GM12873 (cell line): ENCODE measurements at regions not wholly inside any gene's neighbourhood (a gene's known extent, or its start where the extent isn't known, plus 50 kb on each side); places are given as distances from the start of the nearest gene placed in this dataset.

Source experiments
- CTCF ChIP-seq: IDR thresholded peaks from 2 replicates; pipeline ENCODE4 v1.5.1; 2012; ENCODE audit warnings: low read depth, mild to moderate bottlenecking, moderate library complexity, low read length, control low read depth; ENCODE audit not compliant: insufficient read depth; ENCODE audit errors: missing control alignments

GRCh38 chr14:71486279-71486678 is 445.9 kb upstream of the RGS6 start:
- no peak for TF ChIP-seq CTCF

DNA sequence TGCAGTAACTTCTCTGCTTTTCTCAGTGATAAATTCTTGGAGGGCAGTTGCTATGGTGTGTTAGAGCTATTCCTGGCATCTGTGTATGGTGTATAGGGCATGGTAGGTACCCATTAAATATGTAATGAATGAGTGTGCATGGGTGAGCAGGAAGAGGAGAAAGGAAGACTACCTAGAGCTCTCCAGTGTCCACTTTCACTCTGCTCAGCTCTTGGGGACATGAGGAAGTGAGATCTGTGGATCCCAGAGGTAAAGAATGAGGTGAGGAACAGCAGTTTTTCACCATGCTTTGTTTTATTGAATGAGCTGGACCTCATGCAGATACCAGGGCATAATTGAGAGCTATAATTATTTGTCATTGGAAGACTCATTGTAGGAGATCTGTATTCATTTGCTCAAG is 444.8 kb upstream of the RGS6 start:
- TF ChIP-seq CTCF = no peak

DNA sequence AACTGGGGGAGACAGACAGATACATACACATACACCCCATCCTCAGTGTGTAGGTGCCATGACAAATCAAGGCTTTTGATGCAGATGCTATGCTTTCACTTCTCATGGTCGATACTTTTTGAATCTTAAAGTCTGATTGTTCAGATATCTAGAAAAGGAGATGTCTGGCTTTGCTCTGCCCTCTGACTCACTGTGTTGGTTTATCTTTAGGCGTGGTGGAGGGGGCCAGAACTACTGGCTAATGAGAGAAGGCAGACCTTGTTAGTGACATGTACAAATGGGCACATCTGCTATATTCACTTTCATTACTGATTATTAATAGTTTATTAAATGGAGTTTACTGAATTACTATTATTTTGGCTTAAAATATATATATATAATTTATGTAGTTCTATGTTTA is 444.3 kb upstream of the RGS6 start:
- TF ChIP-seq CTCF = no peak

GRCh38 chr14:71488703-71489191 is 443.5 kb upstream of the RGS6 start:
- TF ChIP-seq CTCF = no peak

DNA sequence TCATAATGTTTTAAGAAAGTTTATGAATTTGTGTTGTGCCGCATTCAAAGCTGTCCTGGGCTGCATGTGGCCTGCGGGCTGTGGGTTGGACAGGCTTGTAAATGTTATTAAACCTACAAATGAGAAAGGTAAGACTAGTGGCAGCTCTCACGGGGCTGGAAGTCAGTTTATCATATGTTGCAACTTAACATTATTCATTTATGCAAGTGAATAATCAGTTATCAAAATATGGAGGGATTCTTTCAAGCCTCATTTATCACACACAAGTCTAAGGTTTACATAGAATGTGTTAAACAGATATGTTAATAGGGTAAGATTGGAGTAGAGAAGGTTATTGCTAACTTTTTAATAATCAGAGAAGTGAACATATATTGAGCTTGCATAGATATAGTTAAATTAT is 442.5 kb upstream of the RGS6 start:
- TF ChIP-seq CTCF = no peak

DNA sequence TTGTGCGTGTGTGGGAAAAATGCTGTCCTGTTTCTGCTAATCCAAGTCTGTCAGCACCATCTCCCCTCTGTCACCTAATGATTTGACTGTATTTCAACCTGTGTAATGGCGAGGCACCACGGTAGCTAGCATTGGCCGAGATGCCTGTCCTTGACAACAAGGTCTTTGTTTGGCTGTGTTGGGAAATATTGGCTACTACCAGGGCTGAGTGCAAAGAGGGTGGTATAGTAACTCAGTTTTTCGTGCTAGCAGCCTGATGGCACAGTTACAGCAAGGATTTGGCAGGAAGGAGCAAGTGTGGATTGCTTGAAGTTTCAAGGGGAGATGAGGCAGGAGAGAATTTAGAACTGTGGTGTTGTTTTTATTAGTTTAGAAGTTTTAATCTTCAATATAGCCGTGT is 440.3 kb upstream of the RGS6 start:
- TF ChIP-seq CTCF = no peak

DNA sequence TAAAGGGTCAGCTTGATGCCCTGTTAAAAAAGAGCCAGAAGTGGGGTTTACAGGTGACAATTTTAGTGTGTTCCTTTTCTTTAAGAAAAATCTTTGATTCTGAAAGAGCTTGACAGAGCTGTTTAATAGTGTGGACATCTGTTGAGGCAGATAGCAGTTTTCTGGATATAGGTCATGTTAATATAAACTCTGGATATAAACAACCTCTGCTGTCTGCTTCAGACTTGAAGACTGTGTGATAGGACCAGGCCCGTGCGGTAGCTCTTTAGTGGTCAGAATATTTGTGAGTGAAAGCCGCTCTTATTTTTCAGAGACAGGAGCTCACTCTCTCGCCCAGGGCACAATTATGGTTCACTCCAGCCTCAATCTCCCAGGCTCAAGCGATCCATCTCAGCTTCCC is 439.9 kb upstream of the RGS6 start:
- no peak for TF ChIP-seq CTCF
